OCI-LY1 (cell line): ENCODE measurements at regions not wholly inside any gene's neighbourhood (a gene's known extent, or its start where the extent isn't known, plus 50 kb on each side); places are given as distances from the start of the nearest gene placed in this dataset.

ENCODE experiments used
- CTCF ChIP-seq: fragments of 200-600 bp; sonication (generic), shearing (Covaris generic); IDR thresholded peaks from 2 replicates; pipeline ENCODE4 v1.5.1; 2017; ENCODE audit warnings: mild to moderate bottlenecking, antibody characterized with exemption, low read length, moderate library complexity, mixed read lengths
- EZH2 ChIP-seq: fragments of 200-600 bp; sonication (generic), shearing (Covaris generic); IDR thresholded peaks from 2 replicates; pipeline ENCODE4 v1.8.0; 2017; ENCODE audit warnings: borderline replicate concordance, mixed run types, mild to moderate bottlenecking, antibody characterized with exemption, low read length, moderate library complexity, mixed read lengths

DNA sequence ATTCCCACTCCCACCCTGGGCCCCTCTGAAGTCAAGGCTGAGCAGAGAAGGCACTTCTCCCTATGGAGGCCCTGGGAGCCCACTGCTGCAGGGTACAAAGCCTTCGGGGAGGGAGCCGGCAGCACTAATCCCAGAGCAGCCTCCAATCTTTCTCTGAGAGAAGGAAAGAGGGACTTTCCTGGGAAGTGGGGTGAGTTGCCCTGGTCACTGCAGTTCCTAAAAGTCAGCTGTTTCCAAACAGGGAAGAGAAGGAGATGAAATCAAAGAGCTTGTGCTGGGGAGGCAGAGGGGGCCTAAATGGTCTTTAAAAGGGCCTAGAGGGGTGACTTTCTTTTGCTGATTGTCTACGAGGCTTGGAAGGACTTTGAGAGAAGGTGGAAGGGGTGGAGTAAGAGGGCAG is 264.7 kb downstream of the TNS1 start:
- TF ChIP-seq CTCF (no peak), EZH2 (no peak)
